GM12892 (cell line): ENCODE measurements at regions not wholly inside any gene's neighbourhood (a gene's known extent, or its start where the extent isn't known, plus 50 kb on each side); places are given as distances from the start of the nearest gene placed in this dataset.

ENCODE experiments used
- POLR2A ChIP-seq: IDR thresholded peaks from 2 replicates; pipeline ENCODE4 v1.6.1; 2011; ENCODE audit warnings: low read depth, low read length, control low read depth
- POLR2AphosphoS5 ChIP-seq: IDR thresholded peaks from 2 replicates; pipeline ENCODE4 v1.6.1; 2011; ENCODE audit warnings: low read depth, low read length, control low read depth

GRCh38 chr14:97162621-97163020 is 365.4 kb downstream of the VRK1 start:
- TF ChIP-seq POLR2AphosphoS5 (no peak), POLR2A (no peak)
